NCI-H1105 treated with DMSO at 0.1 percent for 48 hours (cell line): ENCODE measurements at regions not wholly inside any gene's neighbourhood (a gene's known extent, or its start where the extent isn't known, plus 50 kb on each side); places are given as distances from the start of the nearest gene placed in this dataset.
A peak's percentile ranks its signal among the peaks of the same experiment; 100 is the strongest.
"Not testable (repeated sequence)": the region's sequence is repeated elsewhere in the genome, so short reads cannot be mapped to it uniquely, and the experiment has no call there.

Experiments used
- DNase-seq: peaks from one replicate; lab custom pipeline; 2025; lab: John Stamatoyannopoulos, UW

DNA sequence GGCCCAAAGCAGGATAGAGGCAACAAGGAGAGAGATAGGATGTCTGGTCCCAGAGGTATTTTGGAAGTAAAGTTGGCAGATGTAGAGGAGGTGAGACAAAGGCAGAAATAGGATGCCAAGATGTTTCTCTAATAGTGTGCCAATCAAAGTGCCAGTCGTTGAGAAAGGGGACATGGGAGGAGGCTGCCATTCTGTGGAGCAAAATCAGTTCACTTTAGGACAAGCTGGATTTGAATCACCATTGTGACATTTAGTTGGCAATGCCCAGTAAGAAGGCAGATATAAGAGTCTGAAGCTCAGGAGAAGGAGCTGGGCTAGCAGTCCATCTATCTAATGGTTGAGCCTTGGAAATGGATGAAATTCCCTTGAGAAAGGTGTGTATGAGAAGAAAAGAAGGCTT, 53.8 kb downstream of the ADRB2 start:
- DNase-seq, result no peak

DNA sequence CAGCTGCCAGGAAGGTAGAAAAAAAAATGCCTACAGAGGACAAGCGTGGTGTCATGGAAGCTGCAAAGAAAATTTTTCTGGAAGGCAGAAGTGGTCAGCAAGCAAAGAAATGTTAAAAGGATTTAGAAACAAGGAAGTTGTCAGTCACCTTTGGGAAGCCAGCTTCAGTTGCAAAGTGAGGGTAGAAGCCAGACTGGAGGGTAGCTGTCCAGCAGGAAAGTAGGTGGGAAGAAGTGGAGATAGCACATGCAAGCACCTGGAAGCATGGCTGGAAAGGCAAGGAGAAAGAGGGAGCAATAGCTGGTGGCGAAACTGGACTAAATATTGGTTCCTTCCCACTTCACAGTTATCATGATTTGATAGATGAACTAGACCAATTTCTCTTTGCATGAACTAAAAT, 54.3 kb downstream of the ADRB2 start:
- DNase-seq, result no peak

DNA sequence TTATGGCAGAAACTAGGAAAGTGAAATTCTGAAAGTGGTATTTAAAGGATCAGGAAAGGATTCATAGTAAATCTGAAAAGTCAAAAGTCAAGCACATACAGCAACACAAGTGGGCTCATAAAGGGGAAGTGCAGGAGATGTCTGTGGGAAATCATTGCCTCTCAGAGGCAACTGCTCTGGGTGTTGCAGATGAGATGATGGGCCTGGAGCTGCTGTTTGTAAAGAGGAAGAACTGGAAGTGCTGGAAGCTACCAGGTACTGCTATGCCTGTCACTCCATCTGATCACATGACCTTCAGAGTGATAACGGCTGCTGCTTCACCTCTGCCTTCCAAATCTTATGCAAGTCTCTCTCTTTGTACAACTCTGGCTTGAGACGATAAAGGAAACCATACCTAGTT, 55.9 kb downstream of the ADRB2 start:
- no peak for DNase-seq

- no peak for DNase-seq
These were observed 58.1 kb downstream of the ADRB2 start for GRCh38 chr5:148884339-148885020.

DNA sequence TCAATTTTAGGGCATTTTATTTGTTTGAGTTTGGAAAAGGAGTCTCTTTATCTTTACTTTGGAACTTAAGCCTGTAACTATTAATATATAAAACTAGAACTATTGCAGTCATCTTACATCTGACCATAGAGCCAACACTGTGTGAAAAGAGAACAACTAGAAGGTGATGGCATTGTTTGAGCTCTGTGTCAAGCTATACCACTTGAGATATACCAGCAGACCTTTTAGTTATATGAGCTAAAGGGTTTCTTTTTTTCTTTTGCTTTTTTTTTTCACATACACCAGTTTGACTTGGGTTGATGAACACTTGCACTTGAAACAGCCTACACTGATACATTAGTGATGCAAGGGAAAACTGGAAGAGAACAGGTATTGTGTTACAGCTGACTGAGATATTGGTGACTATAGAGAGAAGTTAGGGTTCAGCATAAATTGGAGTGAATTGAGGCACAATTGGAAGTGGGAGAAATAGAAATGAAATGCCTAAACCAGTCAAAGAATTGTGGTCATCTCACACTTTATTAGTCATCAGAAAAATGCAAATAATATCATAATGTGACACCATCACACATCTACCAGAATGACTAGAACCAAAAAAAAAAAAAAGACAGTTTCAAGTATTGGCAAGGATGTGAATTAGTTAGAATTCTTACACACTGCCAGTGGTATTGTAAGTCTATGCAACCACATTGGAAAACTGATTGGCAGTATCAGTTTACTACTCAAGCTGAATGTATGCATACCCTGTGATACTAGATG, 60.9 kb downstream of the ADRB2 start:
- no peak for DNase-seq

DNA sequence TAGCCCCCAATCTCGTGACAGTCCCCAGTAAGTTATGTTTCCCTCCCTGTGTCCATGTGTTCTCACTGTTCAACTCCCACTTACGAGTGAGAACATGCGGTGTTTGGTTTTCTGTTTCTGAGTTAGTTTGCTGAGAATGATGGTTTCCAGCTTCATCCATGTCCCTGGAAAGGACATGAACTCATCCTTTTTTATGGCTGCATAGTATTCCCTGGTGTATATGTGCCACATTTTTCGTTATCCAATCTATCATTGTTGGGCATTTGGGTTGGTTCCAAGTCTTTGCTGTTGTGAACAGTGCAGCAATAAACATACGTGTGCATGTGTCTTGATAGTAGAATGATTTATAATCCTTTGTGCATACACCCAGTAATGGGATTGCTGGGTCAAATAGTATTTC, 63.5 kb downstream of the ADRB2 start:
- DNase-seq, result not testable (repeated sequence)

- DNase-seq, result not testable (repeated sequence)
These were observed 69.0 kb downstream of the ADRB2 start for GRCh38 chr5:148895441-148895840.

- DNase-seq, result peak; percentile 65
These were observed 71.4 kb downstream of the ADRB2 start for GRCh38 chr5:148897842-148898241.

GRCh38 chr5:148898413-148899075, 72.1 kb downstream of the ADRB2 start:
- DNase-seq, result no peak

DNA sequence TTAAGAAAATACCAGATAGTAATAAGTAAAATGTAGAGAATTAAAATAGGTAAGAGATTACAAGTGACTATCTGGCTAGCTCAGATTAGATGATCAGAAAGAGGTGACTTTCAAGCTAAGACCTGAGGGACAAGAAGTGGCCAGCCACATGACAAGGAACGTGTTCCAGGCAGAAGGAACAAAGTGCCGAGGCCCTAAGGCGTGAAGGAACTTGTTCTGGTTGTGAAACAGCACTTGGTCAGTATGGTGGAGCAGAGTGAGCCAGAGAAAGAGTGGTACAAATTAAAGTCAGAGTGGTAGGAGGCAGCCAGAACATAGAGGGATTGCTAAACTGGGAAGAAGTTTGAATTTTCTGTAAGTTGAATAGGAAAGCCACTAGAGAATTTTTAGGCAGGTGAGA, 73.6 kb downstream of the ADRB2 start:
- no peak for DNase-seq

DNA sequence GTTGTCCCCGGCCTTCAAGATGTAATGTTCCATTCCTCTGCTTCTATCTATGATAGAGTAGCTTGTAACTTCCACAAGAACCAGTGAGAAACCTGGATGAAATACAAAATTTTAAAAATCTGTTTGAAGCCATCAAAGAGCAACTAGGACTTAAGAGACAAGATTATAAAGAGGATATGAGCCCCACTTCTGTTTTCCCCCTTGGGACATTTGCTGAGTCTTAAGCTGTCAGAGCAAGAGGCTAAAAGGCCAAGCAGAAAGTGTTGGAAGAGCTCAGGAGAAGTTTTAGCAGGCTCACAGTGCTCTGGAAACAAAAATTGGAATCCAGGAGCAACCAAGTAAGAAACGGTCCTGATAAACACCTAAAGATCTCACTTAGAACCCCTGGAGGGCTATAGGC, 76.1 kb downstream of the ADRB2 start:
- DNase-seq, result no peak

DNA sequence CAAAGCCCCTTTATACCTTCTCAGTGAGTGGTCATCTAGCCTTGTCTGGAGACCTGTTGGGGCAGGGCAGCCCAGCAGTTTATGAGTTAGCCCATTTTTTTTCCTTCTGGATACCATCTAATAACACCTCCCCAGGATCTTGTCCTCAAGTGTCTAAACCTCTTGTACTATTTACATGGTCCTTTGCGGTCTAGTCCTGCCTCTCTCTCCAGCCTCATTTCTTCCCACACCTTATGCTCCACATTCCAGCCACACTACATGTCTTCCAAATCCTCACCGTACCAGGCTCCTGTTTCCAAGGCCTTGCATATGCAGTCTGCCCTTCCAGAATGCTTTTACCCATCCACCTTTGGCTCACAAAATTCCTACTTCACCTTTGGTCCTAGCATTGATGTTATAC, 77.2 kb downstream of the ADRB2 start:
- no peak for DNase-seq

GRCh38 chr5:148904440-148904839, 78.0 kb downstream of the ADRB2 start:
- DNase-seq, result no peak

DNA sequence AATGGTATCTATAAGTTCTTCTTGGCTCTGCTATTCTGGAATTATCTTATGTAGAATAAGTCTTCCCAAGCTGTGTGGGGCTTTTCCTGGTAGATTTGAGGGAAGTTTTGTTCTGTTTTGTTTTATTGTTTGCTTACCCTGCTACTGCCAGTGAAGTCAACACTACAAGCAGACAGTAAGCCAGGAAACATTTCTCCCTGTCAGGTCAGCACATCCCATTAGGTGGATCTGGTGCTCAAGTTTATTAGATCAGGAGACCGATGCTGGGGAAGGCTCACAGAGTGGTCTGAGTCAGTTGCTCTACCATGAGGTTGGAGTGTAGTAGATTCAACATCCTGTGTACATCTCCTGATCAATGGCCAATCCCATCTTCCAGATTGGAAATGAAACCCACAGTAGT, 79.1 kb downstream of the ADRB2 start:
- DNase-seq, result no peak

DNA sequence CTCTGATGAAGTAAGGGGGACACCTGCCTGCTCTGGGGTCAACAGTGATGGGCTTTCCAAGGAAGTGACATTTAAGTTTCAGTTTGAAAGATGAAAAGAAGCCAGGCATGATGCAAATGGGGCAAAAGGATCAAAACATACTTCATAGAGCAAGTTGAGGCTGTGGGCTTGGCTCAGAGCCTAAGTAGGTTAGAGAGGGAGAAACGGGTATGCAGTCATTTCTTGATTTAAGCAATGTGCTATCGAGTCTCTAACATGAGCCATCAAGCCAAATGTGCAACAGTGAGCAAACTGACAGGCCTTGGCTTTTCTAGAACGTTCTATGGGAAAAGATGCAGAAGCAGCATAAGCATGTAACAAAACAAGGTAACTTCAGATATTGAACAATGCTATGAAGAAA, 80.6 kb downstream of the ADRB2 start:
- no peak for DNase-seq

DNA sequence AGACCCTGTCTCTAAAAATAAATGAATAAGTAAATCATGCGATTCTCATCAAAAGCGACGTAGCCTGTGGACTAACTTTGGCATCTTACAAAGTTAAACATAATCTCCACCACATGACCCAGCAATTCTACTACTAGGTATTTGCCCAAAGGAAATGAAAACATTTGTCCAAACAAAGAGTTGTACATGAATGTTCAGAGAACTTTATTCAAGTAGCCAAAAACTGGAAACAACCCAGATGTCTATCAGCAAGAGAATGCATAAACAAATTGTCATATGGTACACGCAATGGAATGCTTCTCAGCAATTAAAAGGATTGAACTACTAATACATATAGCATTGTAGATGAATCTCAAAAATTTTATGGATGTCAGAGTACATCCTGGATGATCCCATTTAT, 82.6 kb downstream of the ADRB2 start:
- no peak for DNase-seq

DNA sequence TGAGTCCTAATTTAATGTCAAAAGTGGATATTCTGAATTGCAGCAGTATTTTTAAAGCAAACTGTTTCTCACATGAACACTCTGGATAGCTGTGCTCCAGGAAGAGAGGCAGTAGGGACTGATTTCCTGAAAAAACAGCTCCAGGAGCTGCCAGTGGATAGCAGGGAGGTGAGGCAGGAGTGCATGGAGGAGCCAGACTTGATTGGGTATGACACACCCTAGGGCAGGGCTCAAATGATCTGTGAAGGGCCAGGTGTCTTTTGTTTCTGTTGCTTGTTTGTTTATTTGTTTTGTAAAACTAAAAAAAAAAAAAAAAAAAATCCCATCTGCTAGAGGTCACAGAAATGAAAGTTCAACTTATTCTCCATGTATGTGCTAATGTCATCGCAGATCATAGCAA, 83.4 kb downstream of the ADRB2 start:
- no peak for DNase-seq

- no peak for DNase-seq
These were observed 83.8 kb downstream of the ADRB2 start for GRCh38 chr5:148910216-148910615.

GRCh38 chr5:148910686-148911361, 84.4 kb downstream of the ADRB2 start:
- no peak for DNase-seq

GRCh38 chr5:148911386-148911785, 85.0 kb downstream of the ADRB2 start:
- no peak for DNase-seq

- DNase-seq, result no peak
These were observed 85.7 kb downstream of the ADRB2 start for GRCh38 chr5:148912146-148912545.

DNA sequence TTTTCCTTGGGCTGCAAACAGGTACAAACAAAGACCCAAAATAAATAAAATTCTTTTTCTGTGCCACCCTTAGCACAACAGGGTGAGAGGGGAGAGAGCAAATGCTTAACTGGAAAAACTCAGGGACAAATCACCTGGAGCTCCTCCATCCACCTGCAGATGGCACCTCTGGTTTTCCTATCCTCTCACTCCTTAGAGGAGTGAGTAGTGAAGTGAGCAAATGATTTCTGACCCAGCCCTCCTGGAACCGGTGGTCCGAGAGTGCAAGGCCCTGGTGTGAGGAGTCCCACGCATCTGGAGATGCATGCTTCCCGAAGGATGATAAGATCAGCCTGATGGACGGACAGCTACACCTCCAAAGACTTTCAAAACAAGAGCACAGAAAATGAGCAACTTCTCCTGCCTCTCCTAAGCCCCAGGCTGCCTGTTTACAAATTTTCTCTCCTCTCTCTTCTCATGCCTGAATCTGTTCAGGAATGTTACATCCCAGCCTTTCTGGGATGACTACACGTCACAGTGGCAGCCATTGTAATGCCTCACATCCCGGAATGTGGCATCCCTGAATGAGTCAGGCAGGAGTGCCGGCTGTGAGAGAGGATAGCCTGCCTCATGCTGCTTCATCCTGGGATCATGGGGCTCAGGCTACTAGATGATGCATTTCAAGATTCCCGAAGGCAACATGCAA, 86.4 kb downstream of the ADRB2 start:
- DNase-seq, result no peak
